Esophagus muscularis mucosa (tissue), 4 donors: ENCODE measurements at regions not wholly inside any gene's neighbourhood (a gene's known extent, or its start where the extent isn't known, plus 50 kb on each side); places are given as distances from the start of the nearest gene placed in this dataset.

ENCODE experiments used
- DNase-seq: peaks from one replicate; pipeline ENCODE4 v3.0.0-alpha.2; 2017; ENCODE audit errors: extremely low spot score
- H3K27ac ChIP-seq, 4 donors: fragments of 200-600 bp; sonication (generic); replicated peaks in 1 of 4; 1 replicate in 3 of 4; 2 replicates in 1 of 4; pipeline ENCODE4 v1.5.1; 2016 to 2019; ENCODE audit warnings: mild to moderate bottlenecking in 1 of 4
- H3K27me3 ChIP-seq, 4 donors: fragments of 200-600 bp; sonication (generic); one replicate each; pipeline versions ENCODE4 v1.5.1 to v1.6.0; 2016 to 2019
- H3K36me3 ChIP-seq, 4 donors: fragments of 200-600 bp; sonication (generic); one replicate each; pipeline ENCODE4 v1.5.1; 2016 to 2019
- H3K4me1 ChIP-seq, 4 donors: fragments of 200-600 bp; sonication (generic); one replicate each; pipeline ENCODE4 v1.5.1; 2016 to 2019
- H3K4me3 ChIP-seq, 4 donors: fragments of 200-600 bp; sonication (generic); 1 replicate in 2 of 4; 2 replicates in 2 of 4; pipeline ENCODE4 v1.5.1; 2016 to 2019; ENCODE audit warnings: mild to moderate bottlenecking in 4 of 4, moderate library complexity in 1 of 4
- H3K9me3 ChIP-seq, 4 donors: fragments of 200-600 bp; sonication (generic); 1 replicate in 3 of 4; 2 replicates in 1 of 4; pipeline ENCODE4 v1.5.1; 2016 to 2019
- EP300 ChIP-seq: sonication (generic); formaldehyde crosslinking; IDR thresholded peaks from one replicate; pipeline ENCODE4 v1.6.1; 2017; ENCODE audit warnings: antibody characterized with exemption
- POLR2A ChIP-seq: fragments of 450-650 bp; IDR thresholded peaks from one replicate; pipeline ENCODE4 v1.6.1; 2017; ENCODE audit warnings: antibody characterized with exemption, moderate library complexity, mild to moderate bottlenecking, low read depth
- POLR2AphosphoS5 ChIP-seq, 2 donors: sonication (generic); formaldehyde crosslinking; IDR thresholded peaks; one replicate each; pipeline ENCODE4 v1.6.1; 2017; ENCODE audit warnings: antibody characterized with exemption in 2 of 2
- WGBS: methylation state at CpG from one replicate; pipeline ENCODE4 v1.1.5; 2018; 5-methylcytosine and 5-hydroxymethylcytosine counted together
- intact Hi-C: fragments of 100-400 bp; cut with DNase I; formaldehyde crosslinking; loops from one replicate; pipeline ENCODE4 v1.15.1; 2023
- TF ChIP-seq, protein P1 (sequence below), 3 experiments: fragments of 200-600 bp in 2 of 3; fragments of 450-650 bp in 1 of 3; sonication (generic) in 2 of 3; IDR thresholded peaks; one replicate each; pipeline ENCODE4 v1.5.1; 2017 to 2019; ENCODE audit warnings: antibody characterized with exemption in 3 of 3, mild to moderate bottlenecking in 2 of 3, moderate library complexity in 1 of 3

DNA sequence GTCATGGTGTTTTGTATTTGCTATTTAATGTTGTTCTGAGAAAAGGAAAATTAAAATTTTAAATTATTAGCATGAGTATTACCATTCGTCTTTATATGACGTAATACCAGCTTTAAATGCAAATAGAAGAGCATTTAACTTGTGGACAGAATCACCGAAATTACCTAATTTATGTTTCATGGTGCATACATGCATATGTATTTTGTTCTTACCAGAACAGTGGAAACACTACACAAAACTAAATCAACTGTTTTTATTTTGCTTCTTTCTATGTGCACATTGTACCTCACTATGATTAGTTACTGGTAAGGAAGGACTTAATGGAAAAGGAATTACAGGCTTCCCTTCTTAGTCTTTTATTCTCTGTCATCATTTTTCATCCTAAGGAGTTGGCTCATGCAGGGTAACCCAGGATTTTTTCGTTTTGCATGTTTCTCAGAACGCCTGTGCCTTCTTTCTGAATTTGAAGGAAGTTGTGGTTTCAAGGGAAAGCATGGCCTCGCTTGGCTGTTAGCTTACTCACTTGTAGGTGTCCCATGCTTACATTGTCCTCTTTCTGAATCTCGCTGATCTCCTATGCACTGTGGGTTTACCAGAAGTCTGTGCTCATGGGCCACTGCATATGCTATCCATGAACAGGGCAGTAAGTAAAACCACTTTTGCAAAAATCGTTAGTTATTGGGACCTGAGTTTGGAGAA is 300.0 kb upstream of the PUDP start:
- no peak overlapping the region for H3K4me3 ChIP-seq
- no peaks in the 10 kb centered on the region for H3K27me3 ChIP-seq
- H3K27ac ChIP-seq = no peak overlapping the region
- TF ChIP-seq, protein P1, sequence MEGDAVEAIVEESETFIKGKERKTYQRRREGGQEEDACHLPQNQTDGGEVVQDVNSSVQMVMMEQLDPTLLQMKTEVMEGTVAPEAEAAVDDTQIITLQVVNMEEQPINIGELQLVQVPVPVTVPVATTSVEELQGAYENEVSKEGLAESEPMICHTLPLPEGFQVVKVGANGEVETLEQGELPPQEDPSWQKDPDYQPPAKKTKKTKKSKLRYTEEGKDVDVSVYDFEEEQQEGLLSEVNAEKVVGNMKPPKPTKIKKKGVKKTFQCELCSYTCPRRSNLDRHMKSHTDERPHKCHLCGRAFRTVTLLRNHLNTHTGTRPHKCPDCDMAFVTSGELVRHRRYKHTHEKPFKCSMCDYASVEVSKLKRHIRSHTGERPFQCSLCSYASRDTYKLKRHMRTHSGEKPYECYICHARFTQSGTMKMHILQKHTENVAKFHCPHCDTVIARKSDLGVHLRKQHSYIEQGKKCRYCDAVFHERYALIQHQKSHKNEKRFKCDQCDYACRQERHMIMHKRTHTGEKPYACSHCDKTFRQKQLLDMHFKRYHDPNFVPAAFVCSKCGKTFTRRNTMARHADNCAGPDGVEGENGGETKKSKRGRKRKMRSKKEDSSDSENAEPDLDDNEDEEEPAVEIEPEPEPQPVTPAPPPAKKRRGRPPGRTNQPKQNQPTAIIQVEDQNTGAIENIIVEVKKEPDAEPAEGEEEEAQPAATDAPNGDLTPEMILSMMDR (IDR thresholded peaks at IDR 0.05) = no peak
- no peak for TF ChIP-seq EP300
- no peak for TF ChIP-seq POLR2AphosphoS5 (IDR thresholded peaks at IDR 0.05)
- no peak for TF ChIP-seq POLR2A
- no peaks in the 10 kb centered on the region for H3K36me3 ChIP-seq
- 73% methylated on average over 8 of the region's 8 CpGs for WGBS
- intact Hi-C loops = no loop called here
- DNase-seq = no peak
- no peaks in the 10 kb centered on the region for H3K9me3 ChIP-seq
- H3K4me1 ChIP-seq = no peaks in the 10 kb centered on the region

DNA sequence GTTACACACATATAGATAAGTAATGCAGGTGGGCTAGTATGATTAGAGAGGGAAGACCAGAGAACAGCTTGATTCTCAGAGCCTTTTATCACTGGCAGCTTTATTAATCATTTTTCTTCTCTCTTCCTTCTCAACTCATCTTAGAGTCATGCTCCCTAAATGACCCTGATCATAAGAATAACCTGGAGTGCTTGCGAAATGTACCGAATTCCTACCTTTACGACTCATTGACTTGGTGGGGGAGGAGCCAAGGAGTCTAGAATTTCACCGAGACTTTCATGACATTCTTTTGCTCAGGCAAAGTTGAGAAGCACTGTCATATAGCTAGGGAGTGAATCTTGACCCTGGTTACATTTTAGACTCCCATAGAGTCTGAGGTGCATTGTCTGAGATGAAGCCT is 298.9 kb upstream of the PUDP start:
- WGBS = 83% methylated on average over 4 of the region's 4 CpGs
- no peak overlapping the region for H3K4me3 ChIP-seq
- no peak for TF ChIP-seq EP300
- TF ChIP-seq, protein P1 (IDR thresholded peaks at IDR 0.05) = no peak
- no peaks in the 10 kb centered on the region for H3K27me3 ChIP-seq
- intact Hi-C loops = no loop called here
- no peak overlapping the region for H3K27ac ChIP-seq
- H3K36me3 ChIP-seq = no peaks in the 10 kb centered on the region
- H3K9me3 ChIP-seq = no peaks in the 10 kb centered on the region
- no peak for DNase-seq
- H3K4me1 ChIP-seq = no peaks in the 10 kb centered on the region

DNA sequence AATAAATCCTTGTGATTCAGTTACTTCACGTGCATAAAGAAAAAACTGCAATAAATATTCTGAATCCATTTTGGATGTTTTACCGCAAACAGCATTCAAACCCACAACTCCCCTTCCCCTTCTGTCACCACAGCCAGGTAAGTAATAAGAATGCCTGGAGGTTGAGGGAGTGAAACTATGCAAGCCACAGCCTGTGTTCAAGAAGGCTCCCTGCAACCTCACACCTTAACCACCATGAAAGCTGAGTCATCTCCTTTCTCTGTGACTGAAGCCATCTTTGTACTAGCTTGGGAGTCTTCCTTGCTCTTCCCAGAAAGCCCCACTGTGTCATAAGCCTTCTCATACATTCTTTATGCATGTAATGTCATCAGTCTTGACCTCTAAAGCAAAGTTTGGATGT is 297.0 kb upstream of the PUDP start:
- intact Hi-C loops = no loop called here
- peaks cover 0 to 1% (median 0%) of the 10 kb centered on the region in 4 donors for H3K9me3 ChIP-seq

DNA sequence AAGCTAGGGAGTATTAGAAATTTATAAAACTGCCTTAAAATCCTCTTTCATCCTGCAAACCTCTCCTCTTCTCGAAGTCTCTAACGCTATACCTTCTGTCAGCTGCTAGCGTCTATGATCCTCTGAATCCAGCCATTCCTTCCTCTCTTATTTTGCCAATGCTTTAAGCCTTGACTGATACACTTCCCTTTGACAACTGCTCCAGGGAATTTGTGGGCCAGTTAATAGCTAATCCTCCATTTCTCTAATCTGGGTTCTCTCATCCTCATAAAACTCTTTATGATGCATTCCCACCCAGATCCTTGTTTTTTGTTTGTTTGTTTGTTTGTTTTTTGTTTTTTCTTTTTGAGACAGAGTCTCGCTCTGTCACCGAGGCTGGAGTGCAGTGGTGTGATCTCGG is 293.6 kb upstream of the PUDP start:
- Histone ChIP-seq H3K27me3 (no peaks in the 10 kb centered on the region), H3K4me1 (no peaks in the 10 kb centered on the region), H3K27ac (no peak overlapping the region), H3K9me3 (peaks cover 0 to 6% (median 0%) of the 10 kb centered on the region in 4 donors), H3K36me3 (no peaks in the 10 kb centered on the region), H3K4me3 (no peak overlapping the region)
- no peak for DNase-seq
- WGBS = 90% methylated on average over 6 of the region's 6 CpGs
- intact Hi-C loops = no loop called here
- no peak for TF ChIP-seq POLR2A
- no peak for TF ChIP-seq EP300
- no peak for TF ChIP-seq POLR2AphosphoS5 (IDR thresholded peaks at IDR 0.05)
- TF ChIP-seq, protein P1 (IDR thresholded peaks at IDR 0.05) = no peak

More for the DNA sequence above, 297.0 kb upstream of the PUDP start:
- no peaks in the 10 kb centered on the region for H3K36me3 ChIP-seq
- TF ChIP-seq POLR2AphosphoS5 (IDR thresholded peaks at IDR 0.05) = no peak
- no peak for TF ChIP-seq POLR2A
- TF ChIP-seq, protein P1 (IDR thresholded peaks at IDR 0.05) = no peak
- TF ChIP-seq EP300 = no peak
- H3K4me1 ChIP-seq = no peaks in the 10 kb centered on the region
- no peak for DNase-seq
- 88% methylated on average over 2 of the region's 2 CpGs for WGBS
- H3K27me3 ChIP-seq = no peaks in the 10 kb centered on the region
- H3K27ac ChIP-seq = no peak overlapping the region
- no peak overlapping the region for H3K4me3 ChIP-seq

DNA sequence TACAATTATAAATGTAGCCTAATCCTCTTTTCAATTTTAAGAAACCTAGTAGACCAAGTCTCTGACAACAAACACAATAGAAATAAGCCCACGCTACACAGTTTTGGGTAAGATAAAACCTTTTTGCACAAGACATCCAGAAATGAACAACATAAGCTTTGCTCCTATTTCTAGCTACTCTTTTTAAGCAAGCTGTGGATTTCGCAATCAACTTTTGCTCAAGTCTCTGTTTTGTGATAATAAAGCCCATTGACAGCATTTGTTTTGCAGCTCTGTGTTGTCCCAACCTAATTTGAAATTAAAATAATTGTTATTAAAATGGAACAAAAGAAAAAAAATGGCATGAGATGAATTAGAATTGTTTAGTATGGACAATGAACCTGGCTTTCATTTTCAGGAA is 287.9 kb upstream of the PUDP start:
- Histone ChIP-seq H3K9me3 (peaks cover 0 to 6% (median 0%) of the 10 kb centered on the region in 4 donors), H3K27ac (no peak overlapping the region), H3K27me3 (no peaks in the 10 kb centered on the region), H3K4me1 (no peaks in the 10 kb centered on the region), H3K36me3 (no peaks in the 10 kb centered on the region), H3K4me3 (no peak overlapping the region)
- 86% methylated on average over 2 of the region's 2 CpGs for whole genome bisulfite sequencing
- intact Hi-C loops = no loop called here
- DNase-seq = no peak
- TF ChIP-seq EP300 (no peak), POLR2AphosphoS5 (IDR thresholded peaks at IDR 0.05) (no peak), POLR2A (no peak)
- TF ChIP-seq, protein P1 (IDR thresholded peaks at IDR 0.05) = no peak
